ENCODE measurements at regions not wholly inside any gene's neighbourhood (a gene's known extent, or its start where the extent isn't known, plus 50 kb on each side); places are given as distances from the start of the nearest gene placed in this dataset.

DNA sequence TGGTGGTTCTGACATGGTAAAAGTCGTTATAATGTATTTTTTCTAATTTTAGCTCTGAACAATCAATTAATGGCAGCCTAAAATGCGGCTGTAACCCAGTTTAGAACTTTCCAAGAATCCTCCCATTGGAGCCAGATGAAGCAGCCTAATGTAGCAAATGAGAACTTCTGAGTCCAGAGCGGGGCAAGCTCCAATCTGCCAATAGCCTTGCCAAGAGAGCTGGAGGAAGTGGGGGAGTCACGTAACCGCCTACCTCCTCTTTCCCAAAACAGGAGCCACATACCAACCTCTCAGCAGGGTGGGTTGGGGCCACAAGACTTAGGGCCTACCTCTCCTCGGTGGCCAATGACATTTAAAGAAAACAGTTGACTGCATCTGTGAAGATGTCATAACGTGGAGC lies 230.6 kb downstream of the SOD2 start:
- DNase-seq (ENCODE audit: low read depth) = no peak
- TF ChIP-seq, protein P1, sequence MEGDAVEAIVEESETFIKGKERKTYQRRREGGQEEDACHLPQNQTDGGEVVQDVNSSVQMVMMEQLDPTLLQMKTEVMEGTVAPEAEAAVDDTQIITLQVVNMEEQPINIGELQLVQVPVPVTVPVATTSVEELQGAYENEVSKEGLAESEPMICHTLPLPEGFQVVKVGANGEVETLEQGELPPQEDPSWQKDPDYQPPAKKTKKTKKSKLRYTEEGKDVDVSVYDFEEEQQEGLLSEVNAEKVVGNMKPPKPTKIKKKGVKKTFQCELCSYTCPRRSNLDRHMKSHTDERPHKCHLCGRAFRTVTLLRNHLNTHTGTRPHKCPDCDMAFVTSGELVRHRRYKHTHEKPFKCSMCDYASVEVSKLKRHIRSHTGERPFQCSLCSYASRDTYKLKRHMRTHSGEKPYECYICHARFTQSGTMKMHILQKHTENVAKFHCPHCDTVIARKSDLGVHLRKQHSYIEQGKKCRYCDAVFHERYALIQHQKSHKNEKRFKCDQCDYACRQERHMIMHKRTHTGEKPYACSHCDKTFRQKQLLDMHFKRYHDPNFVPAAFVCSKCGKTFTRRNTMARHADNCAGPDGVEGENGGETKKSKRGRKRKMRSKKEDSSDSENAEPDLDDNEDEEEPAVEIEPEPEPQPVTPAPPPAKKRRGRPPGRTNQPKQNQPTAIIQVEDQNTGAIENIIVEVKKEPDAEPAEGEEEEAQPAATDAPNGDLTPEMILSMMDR (conservative IDR thresholded peaks at IDR 0.05; ENCODE audit: low read depth, low read length) = no peak
- no peak overlapping the region for H3K4me3 ChIP-seq (ENCODE audit: low read length)

DNA sequence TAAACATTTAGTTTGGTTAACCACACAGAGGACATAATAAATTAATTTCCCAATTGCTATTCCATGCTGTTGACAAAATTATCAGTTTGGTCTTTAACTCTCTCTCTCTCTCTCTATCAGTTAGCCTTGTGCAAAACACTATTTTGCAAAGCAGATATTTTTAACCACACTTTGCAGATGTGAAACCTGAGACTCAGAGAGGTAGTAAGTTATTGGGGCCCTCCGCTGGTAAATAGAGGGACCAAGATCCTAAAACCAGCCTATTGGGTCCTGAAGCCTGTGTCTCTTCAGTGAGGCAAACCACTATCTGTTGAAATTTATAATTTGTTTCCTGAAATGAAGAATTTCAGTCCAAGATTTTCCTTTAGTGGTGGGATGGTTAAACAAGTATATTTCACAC lies 231.0 kb downstream of the SOD2 start:
- TF ChIP-seq, protein P1 (conservative IDR thresholded peaks at IDR 0.05; ENCODE audit: low read depth, low read length) = no peak
- no peak for DNase-seq (ENCODE audit: low read depth)
- no peak overlapping the region for H3K4me3 ChIP-seq (ENCODE audit: low read length)

DNA sequence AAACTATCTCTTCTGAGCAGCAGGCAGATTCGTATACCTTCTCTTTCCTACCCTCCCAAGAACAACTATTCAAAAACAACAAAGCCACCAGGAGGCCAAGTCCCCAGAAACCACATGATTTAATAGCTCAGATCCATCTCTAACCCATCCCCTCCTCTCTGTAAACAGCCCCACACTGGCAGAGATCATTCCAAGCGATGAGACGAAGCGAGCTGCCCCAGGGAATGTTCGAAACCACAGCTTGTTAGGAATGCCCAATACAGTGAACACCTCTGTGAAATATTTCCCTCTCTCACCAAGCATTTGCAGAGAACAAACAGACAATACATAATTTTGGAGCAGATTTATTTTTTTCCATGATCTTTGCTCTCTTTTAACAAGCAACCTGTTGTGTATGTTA lies 231.8 kb downstream of the SOD2 start:
- DNase-seq (ENCODE audit: low read depth) = no peak
- TF ChIP-seq, protein P1 (conservative IDR thresholded peaks at IDR 0.05; ENCODE audit: low read depth, low read length) = no peak

DNA sequence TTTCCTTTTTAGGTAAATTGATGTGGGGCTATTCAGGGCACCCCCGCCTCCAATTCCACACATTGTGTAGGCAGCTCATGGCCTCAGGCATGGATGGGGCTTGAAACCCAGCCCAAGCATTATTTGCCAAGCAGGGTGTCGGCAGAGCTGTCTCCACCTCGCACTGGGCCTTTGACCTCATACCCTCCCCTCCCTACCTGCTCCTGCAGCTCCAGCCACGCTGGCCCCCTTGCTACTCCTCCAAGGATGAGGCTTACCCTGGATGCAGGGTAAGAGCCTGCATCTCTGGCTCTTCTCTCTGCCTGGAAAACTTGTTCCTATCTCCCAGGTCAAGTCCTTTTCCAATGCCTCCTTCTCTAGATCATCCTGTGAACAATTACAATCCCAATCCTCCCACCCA lies 232.6 kb downstream of the SOD2 start:
- TF ChIP-seq, protein P1 (conservative IDR thresholded peaks at IDR 0.05; ENCODE audit: low read depth, low read length) = no peak
- no peak for DNase-seq (ENCODE audit: low read depth)
- no peak overlapping the region for H3K4me3 ChIP-seq (ENCODE audit: low read length)

More for the DNA sequence above, 231.8 kb downstream of the SOD2 start:
- no peak overlapping the region for H3K4me3 ChIP-seq (ENCODE audit: low read length)

DNA sequence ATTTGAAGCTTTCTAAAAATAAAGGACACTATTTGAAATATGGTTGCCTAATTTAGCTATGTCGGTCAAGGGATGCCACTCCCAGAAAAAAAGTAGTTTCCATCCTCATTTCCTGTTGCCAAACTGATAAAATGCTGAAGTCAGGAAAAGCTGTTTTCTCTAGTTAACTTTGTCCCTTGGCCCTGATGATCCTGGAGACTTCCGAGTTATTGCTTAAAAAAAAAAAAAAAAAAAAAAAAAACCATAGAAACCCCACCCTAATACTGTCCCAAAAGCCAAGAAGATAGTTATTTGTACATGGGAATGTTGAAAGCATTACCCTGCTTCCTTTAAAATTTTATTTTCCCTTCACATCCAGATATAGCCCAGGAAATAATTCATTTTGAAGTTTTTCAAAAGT lies 236.7 kb downstream of the SOD2 start:
- no peak for DNase-seq (ENCODE audit: low read depth)
- no peak overlapping the region for H3K4me3 ChIP-seq (ENCODE audit: low read length)
- TF ChIP-seq, protein P1 (conservative IDR thresholded peaks at IDR 0.05; ENCODE audit: low read depth, low read length) = no peak

DNA sequence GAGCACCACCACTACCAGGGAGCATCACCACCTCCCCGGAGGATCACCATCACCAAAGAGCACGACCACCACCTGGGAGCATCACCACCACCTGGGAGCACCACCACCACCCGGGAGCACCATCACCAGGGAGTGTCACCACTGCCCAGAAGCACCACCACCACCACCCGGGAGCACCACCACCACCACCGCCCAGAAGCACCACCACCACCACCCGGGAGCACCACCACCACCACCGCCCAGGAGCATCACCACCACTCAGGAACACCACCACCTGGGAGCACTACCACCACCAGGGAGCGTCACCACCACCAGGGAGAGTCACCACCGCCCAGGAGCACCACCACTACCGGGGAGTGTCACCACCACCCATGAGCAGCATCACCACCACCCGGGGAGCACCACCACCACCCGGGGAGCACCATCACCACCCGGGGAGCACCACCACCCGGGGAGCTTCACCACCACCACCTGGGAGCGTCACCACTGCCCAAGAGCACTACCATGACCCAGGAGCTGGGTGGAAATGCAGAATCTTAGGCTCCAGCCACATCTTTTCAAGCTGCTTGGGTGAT lies 237.3 kb downstream of the SOD2 start:
- TF ChIP-seq, protein P1 (conservative IDR thresholded peaks at IDR 0.05; ENCODE audit: low read depth, low read length) = no peak
- DNase-seq (ENCODE audit: low read depth) = no peak
- H3K4me3 ChIP-seq (ENCODE audit: low read length) = no peak overlapping the region

DNA sequence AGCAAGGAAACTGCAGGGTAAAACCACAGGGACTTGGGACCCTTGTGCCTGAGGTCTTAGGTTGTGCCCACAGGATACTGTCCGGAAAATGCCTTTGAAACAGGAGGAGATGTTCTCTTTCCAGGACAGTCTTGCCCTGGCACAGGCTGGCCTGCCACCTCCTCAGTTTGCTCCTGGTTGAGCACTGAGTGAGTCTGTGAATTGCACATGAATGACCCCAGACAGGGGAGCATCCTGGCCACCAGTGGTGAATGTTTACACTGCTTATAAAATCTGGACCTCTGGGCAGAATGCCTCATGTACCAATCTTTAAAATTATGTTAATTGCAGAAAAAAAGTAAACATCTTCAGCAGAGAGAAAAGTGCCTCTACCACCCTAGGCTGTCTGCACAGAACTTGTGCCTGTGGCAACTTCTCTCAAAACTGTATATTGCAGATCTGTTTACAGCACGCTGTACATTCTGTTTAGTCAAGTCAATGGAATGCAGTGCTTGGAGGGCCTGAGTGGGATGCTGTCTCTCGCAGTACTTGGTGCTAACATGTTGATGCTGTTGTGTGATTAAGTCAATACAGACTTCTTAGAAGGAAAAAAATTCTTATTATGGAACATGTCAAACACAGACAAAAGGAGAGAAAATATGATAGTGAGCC lies 242.1 kb downstream of the SOD2 start:
- H3K4me3 ChIP-seq (ENCODE audit: low read length) = no peak overlapping the region
- TF ChIP-seq, protein P1 (conservative IDR thresholded peaks at IDR 0.05; ENCODE audit: low read depth, low read length) = no peak
- DNase-seq (ENCODE audit: low read depth) = peak; percentile 28

All from retinal pigment epithelial cell (primary cell).